K562 (cell line): ENCODE measurements at regions not wholly inside any gene's neighbourhood (a gene's known extent, or its start where the extent isn't known, plus 50 kb on each side); places are given as distances from the start of the nearest gene placed in this dataset.

ENCODE experiments used
- CEBPB ChIP-seq: fragments of 450-650 bp; IDR thresholded peaks from 2 replicates; pipeline ENCODE4 v1.6.1; 2016; ENCODE audit warnings: missing genetic modification characterization, missing compliant biosample characterization
- CLOCK ChIP-seq: fragments of 250-450 bp; sonication (Bioruptor Pico); IDR thresholded peaks from 2 replicates; pipeline ENCODE4 v1.4.0; 2020; ENCODE audit warnings: mild to moderate bottlenecking, moderate library complexity, borderline replicate concordance
- KHSRP ChIP-seq: fragments of 450-650 bp; IDR thresholded peaks from 2 replicates; pipeline ENCODE4 v1.6.1; 2017
- NONO ChIP-seq, 2 experiments: fragments of 200-400 bp in 1 of 2; fragments of 450-650 bp in 1 of 2; formaldehyde crosslinking in 1 of 2; IDR thresholded peaks; 2 replicates each; pipeline ENCODE4 v1.6.1; 2017; ENCODE audit warnings: low read depth in 2 of 2, mild to moderate bottlenecking in 2 of 2, moderate library complexity in 2 of 2, low read length in 1 of 2
- PREB ChIP-seq: sonication (generic); formaldehyde crosslinking; IDR thresholded peaks from 2 replicates; pipeline ENCODE4 v1.8.1; 2023; ENCODE audit warnings: mild to moderate bottlenecking, missing genetic modification reagents
- TAF15 ChIP-seq: fragments of 200-400 bp; formaldehyde crosslinking; IDR thresholded peaks from 2 replicates; pipeline ENCODE4 v1.6.1; 2017; ENCODE audit warnings: mild to moderate bottlenecking, low read depth, low read length, moderate library complexity
- TCF3 ChIP-seq: sonication (generic); formaldehyde crosslinking; IDR thresholded peaks from 2 replicates; pipeline ENCODE4 v1.4.0; 2020; ENCODE audit warnings: mild to moderate bottlenecking, missing genetic modification reagents
- TCF7L2 ChIP-seq: fragments of 150-350 bp; IDR thresholded peaks from 2 replicates; pipeline ENCODE4 v1.6.1; 2016; ENCODE audit warnings: low read depth, mild to moderate bottlenecking, low read length, moderate library complexity
- ZNF639 ChIP-seq, 2 experiments: fragments of 200-800 bp in 1 of 2; sonication (Bioruptor generic) in 1 of 2; sonication (generic) in 1 of 2; formaldehyde crosslinking in 1 of 2; IDR thresholded peaks in 1 of 2; conservative IDR thresholded peaks in 1 of 2; 2 replicates each; pipeline versions ENCODE4 v1.5.0 to v1.6.1; 2016 to 2020; ENCODE audit warnings: missing compliant biosample characterization in 1 of 2, missing genetic modification characterization in 1 of 2, missing genetic modification reagents in 1 of 2

- TF ChIP-seq ZNF639 (CRISPR knock-in tag; conservative IDR thresholded peaks at IDR 0.05 in 1 of 2, IDR thresholded peaks at IDR 0.05 in 1 of 2) (no peak), TAF15 (no peak), CEBPB (tag) (no peak), TCF3 (CRISPR knock-in tag) (no peak), KHSRP (no peak), CLOCK (CRISPR knock-in tag) (no peak), NONO (IDR thresholded peaks at IDR 0.05; ENCODE audit: low read depth in 2 of 2, low read length in 1 of 2) (no peak), TCF7L2 (no peak), PREB (CRISPR knock-in tag) (no peak)
Measured at GRCh38 chr1:244137276-244137675, 86.2 kb downstream of the ZBTB18 start (continued).
